Small intestine (tissue), 7 donors: ENCODE measurements at regions not wholly inside any gene's neighbourhood (a gene's known extent, or its start where the extent isn't known, plus 50 kb on each side); places are given as distances from the start of the nearest gene placed in this dataset.
A peak's percentile ranks its signal among the peaks of the same experiment; 100 is the strongest.

Source experiments
- DNase-seq, 2 donors: peaks; one replicate each; pipeline versions ENCODE4 v3.0.0 to v3.0.0-alpha.2; 2013
- FAIRE-seq: peaks from 2 replicates; lab custom pipeline; 2012; peaks lifted over from hg19 to GRCh38; lab: Jason Lieb, UNC
- H3K27ac ChIP-seq, 3 donors: one replicate each; pipeline ENCODE4 v1.5.1; 2013; ENCODE audit warnings: low read length in 2 of 3, mild to moderate bottlenecking in 2 of 3, control low read depth in 1 of 3, inconsistent platforms in 1 of 3, low read depth in 1 of 3, moderate library complexity in 1 of 3
- H3K27me3 ChIP-seq, 3 donors: one replicate each; pipeline ENCODE4 v1.6.1; 2013; ENCODE audit warnings: low read length in 3 of 3, inconsistent platforms in 1 of 3; ENCODE audit not compliant: control insufficient read depth in 3 of 3, insufficient read depth in 3 of 3
- H3K36me3 ChIP-seq, 3 donors: one replicate each; pipeline ENCODE4 v1.6.1; 2013; ENCODE audit warnings: low read length in 3 of 3, inconsistent platforms in 1 of 3, low read depth in 1 of 3, mild to moderate bottlenecking in 1 of 3, moderate library complexity in 1 of 3; ENCODE audit not compliant: control insufficient read depth in 3 of 3, insufficient read depth in 2 of 3
- H3K4me1 ChIP-seq, 3 donors: one replicate each; pipeline ENCODE4 v1.6.1; 2013; ENCODE audit warnings: low read length in 2 of 3, inconsistent platforms in 1 of 3, low read depth in 1 of 3, mild to moderate bottlenecking in 1 of 3, moderate library complexity in 1 of 3; ENCODE audit not compliant: control insufficient read depth in 3 of 3, insufficient read depth in 2 of 3
- H3K4me3 ChIP-seq, 3 donors: one replicate each; pipeline ENCODE4 v1.5.1; 2013; ENCODE audit warnings: low read length in 3 of 3, control low read depth in 1 of 3, inconsistent platforms in 1 of 3, low read depth in 1 of 3, mild to moderate bottlenecking in 1 of 3, moderate library complexity in 1 of 3
- H3K9me3 ChIP-seq, 2 donors: one replicate each; pipeline ENCODE4 v1.6.1; 2013; ENCODE audit warnings: low read depth in 1 of 2, low read length in 1 of 2; ENCODE audit not compliant: control insufficient read depth in 2 of 2, insufficient read depth in 1 of 2
- WGBS, 3 donors: extraction: QIAGEN DNeasy Blood & Tissue Kit; methylation state at CpG; one replicate each; pipeline ENCODE4 v1.1.7; 2013; 5-methylcytosine and 5-hydroxymethylcytosine counted together
- donor health status: healthy with polysubstance abuse.
- donor health status: control.
- donor health status: control.
- donor health status: Bipolar disorder and iron deficiency.
- donor health status: healthy.

DNA sequence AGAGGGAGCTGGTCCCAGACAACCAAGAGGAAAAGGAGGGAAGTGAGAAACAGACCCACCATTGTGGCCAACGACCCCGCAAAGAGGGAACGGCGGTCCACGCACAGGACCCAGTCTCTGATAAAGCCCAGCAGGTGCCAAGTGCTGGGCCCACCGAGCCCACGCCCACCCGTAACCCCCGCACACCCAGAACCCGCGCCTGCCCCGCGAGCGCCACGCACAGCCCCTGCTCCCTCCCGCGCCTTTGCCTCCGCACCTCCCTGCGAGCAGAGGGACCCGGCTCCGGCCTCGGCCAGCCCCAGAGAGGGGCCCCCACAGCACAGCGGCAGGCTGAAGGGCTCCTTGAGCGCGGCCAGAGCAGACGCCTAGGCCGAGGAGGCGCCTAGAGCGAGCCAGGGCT, 1192.2 kb downstream of the PCDH17 start:
- Histone ChIP-seq H3K4me3 (no peak overlapping the region), H3K36me3 (no peaks in the 10 kb centered on the region), H3K4me1 (no peaks in the 10 kb centered on the region), H3K27me3 (no peaks in the 10 kb centered on the region), H3K9me3 (peaks cover 0 to 6% of the 10 kb centered on the region in 2 donors), H3K27ac (no peak overlapping the region)
- DNase-seq (no peak), FAIRE-seq (no peak)
- WGBS, 3 donors: 89 to 94% (median 93%) methylated on average over 27 to 29 of the region's 29 CpGs

DNA sequence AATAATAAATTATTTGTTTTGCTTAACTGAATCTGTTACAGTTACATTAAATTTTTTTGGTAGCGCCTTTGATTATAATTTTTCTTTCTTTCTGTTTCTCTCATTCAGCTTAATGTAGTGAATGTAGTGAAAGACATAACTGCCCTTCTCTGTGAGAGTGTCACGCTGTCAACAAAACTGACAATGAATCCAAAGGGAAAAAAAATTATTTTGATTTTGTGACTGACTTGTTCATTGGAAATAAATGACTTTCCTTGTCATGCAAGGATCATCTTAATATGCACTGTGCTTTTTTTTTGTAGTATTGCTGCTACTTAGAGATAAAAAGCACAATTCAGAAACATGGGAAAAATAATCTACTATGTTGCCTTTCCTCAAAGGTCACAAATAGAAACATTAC, 1196.4 kb downstream of the PCDH17 start:
- H3K4me1 ChIP-seq: no peaks in the 10 kb centered on the region
- FAIRE-seq (no peak), DNase-seq (no peak)
- peaks cover 0 to 6% of the 10 kb centered on the region in 2 donors for H3K9me3 ChIP-seq
- H3K27me3 ChIP-seq: no peaks in the 10 kb centered on the region
- no peaks in the 10 kb centered on the region for H3K36me3 ChIP-seq
- 81 to 97% (median 88%) methylated on average over 2 of the region's 2 CpGs for WGBS, 3 donors
- H3K4me3 ChIP-seq: no peak overlapping the region
- H3K27ac ChIP-seq: no peak overlapping the region

DNA sequence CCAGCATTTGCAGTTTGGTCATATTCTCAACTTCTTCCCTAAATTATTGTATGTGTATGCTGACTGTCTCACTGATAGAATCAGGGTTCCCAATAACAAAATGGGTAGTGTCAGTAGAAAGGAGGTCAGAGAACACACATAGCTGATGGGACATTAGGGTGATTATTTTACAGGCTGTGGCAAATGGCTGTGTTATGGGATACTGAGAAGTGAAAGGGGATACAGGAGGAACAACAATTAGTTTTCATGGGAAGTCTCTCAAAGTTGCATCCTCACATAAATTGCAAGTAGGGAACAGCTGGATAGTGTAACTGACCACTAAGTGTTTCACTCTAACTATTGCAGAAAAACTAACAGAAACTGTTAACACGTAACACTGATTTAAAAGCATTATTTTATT, 1199.3 kb downstream of the PCDH17 start:
- Histone ChIP-seq H3K36me3 (no peaks in the 10 kb centered on the region), H3K27me3 (no peaks in the 10 kb centered on the region), H3K4me1 (no peaks in the 10 kb centered on the region), H3K9me3 (no peaks in the 10 kb centered on the region), H3K4me3 (no peak overlapping the region), H3K27ac (no peak overlapping the region)
- DNase-seq (no peak), FAIRE-seq (no peak)
- WGBS, 3 donors: 39 to 77% (median 47%) methylated on average over 1 of the region's 1 CpG

DNA sequence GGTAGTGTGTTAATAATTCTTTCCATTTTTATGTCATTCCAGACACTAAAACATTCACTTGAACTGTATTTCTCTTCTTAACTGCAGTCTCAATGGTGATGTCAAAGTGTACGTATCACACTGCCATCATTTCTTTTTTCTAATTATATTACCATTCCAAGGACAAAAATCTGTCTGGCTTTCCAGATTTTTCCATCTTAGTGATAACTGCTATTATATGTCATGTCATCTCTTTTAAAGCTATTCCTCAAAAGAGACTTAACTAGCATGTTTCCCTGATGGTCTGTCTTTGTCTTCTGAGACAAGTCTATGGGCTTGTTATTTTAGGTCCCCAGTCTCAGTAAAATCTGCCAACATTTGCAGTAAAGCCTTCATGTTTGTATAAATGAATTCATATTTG, 1207.1 kb downstream of the PCDH17 start:
- WGBS, 3 donors: 63 to 91% (median 83%) methylated on average over 1 of the region's 1 CpG
- no peak for FAIRE-seq

DNA sequence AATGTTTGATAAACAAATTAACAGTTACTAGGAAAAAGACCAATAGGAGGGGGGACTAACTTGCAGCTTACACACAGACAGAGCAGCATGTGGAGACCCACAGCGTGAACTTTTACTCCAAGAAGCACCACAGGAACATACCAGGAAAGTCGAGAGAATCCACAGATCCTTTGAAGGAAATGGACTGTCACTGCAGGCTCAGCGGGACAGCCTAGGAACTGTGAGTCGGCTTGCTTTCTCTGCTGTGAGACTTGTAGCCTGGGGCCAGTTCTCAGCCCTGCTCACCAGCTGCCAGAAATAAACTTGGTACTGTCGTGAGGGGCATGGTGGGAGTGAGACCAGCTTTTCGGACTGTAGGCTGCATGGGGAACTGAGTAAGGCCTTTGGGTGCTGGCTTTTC, 1211.5 kb downstream of the PCDH17 start:
- no peaks in the 10 kb centered on the region for H3K4me1 ChIP-seq
- no peak overlapping the region for H3K4me3 ChIP-seq
- H3K27ac ChIP-seq: no peak overlapping the region
- no peaks in the 10 kb centered on the region for H3K36me3 ChIP-seq
- no peak for FAIRE-seq
- no peak for DNase-seq
- no peaks in the 10 kb centered on the region for H3K27me3 ChIP-seq
- 88 to 94% (median 92%) methylated on average over 6 of the region's 6 CpGs for WGBS, 3 donors
- H3K9me3 ChIP-seq: peaks cover 0 to 12% of the 10 kb centered on the region in 2 donors

More for the DNA sequence above, 1207.1 kb downstream of the PCDH17 start:
- no peak for DNase-seq
- Histone ChIP-seq H3K27ac (no peak overlapping the region), H3K4me3 (no peak overlapping the region), H3K36me3 (no peaks in the 10 kb centered on the region), H3K9me3 (peaks cover 0 to 7% of the 10 kb centered on the region in 2 donors), H3K27me3 (no peaks in the 10 kb centered on the region), H3K4me1 (no peaks in the 10 kb centered on the region)

DNA sequence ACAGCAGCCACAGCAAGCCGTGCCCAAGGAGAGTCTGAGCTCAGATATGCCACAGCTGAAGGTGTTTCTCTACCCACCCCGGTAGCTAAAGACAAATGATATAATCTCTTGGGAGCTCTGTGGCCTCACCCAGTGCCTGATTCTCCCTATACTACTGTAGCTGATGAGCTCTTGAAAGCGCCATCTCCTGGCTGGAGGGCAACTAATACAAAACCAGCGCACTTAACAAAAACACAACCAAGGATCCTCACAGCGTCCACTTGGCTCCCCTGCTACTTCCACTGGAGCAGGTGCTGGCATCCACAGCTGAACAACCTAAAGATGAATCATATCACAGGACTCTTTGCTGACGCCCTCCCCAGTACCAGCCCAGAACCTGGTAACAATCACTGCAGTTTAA, 1212.0 kb downstream of the PCDH17 start:
- 79 to 87% (median 79%) methylated on average over 6 of the region's 6 CpGs for WGBS, 3 donors
- FAIRE-seq: no peak

DNA sequence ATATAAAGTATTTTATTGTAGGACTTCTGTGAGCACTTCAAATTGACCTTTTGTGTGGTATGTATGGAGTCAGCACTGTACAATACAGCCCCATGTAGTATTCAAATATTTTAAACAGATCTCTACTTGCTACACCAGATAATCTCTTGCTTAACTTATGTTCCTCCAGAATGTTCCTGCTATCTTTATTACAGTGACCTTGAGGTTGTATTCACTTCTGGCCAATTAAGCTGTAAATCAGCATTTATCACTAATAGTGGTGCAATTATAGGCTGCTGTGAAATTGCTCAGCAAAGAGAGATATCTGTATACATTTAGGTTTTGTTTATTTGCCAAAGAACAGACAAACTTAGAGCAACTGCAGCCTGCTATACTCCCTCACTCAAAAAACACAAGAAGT, 1218.6 kb downstream of the PCDH17 start:
- no peak for FAIRE-seq

More for the DNA sequence above, 1212.0 kb downstream of the PCDH17 start:
- no peak overlapping the region for H3K4me3 ChIP-seq
- DNase-seq: no peak
- H3K36me3 ChIP-seq: no peaks in the 10 kb centered on the region
- H3K9me3 ChIP-seq: peaks cover 0 to 12% of the 10 kb centered on the region in 2 donors
- no peaks in the 10 kb centered on the region for H3K27me3 ChIP-seq
- H3K27ac ChIP-seq: no peak overlapping the region
- no peaks in the 10 kb centered on the region for H3K4me1 ChIP-seq

DNA sequence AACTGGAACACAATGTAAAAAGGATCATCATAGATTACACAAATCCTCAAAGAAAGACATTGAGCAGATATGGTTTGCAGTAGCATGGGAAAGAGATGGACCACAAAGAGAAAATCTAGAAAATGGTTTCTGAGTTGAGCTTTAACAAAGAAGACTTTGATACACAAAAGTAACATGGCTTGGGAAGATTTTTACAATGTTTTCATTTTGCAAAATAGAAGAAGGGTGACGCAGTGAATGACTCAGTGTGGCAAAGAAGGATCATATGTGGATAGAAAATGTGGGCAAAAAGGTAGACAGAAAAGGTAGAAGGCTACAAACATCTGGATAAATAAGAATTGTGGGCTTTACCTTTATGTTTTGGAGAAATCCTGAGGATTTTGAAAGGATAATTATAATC, 1220.5 kb downstream of the PCDH17 start:
- Histone ChIP-seq H3K4me1 (peaks cover 0 to 3% (median 0%) of the 10 kb centered on the region in 3 donors), H3K4me3 (no peak overlapping the region), H3K27me3 (no peaks in the 10 kb centered on the region), H3K36me3 (no peaks in the 10 kb centered on the region), H3K27ac (no peak overlapping the region), H3K9me3 (no peaks in the 10 kb centered on the region)
- FAIRE-seq (no peak), DNase-seq (no peak)
- 0 to 49% (median 1%) methylated on average over 1 of the region's 1 CpG for WGBS, 3 donors

More for the DNA sequence above, 1218.6 kb downstream of the PCDH17 start:
- Histone ChIP-seq H3K9me3 (no peaks in the 10 kb centered on the region), H3K4me1 (peaks cover 0 to 3% (median 0%) of the 10 kb centered on the region in 3 donors), H3K27me3 (no peaks in the 10 kb centered on the region), H3K4me3 (no peak overlapping the region), H3K36me3 (no peaks in the 10 kb centered on the region), H3K27ac (no peak overlapping the region)
- DNase-seq: peak; percentile 66 to 80

DNA sequence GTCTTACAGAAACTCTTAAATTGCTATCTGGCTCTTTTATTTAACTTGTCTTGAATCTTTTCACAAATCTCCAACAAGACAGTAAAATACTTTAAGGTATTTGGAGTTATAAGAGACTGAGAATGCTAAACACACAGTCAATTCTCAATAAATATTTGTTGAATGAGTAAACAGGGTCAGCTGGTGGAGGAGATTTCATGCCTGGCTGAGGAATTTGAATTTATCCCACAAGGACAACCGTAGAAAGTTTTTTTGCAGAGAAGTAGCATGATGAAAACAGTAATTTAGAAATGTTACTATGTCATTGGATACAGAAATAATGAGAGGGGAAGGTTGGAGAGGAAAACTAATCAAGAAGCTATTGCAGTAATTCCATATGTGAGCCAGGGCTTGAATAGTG, 1223.7 kb downstream of the PCDH17 start:
- no peaks in the 10 kb centered on the region for H3K27me3 ChIP-seq
- FAIRE-seq: no peak
- H3K4me1 ChIP-seq: no peaks in the 10 kb centered on the region
- WGBS, 3 donors: 19 to 47% (median 24%) methylated on average over 1 of the region's 1 CpG
- H3K27ac ChIP-seq: no peak overlapping the region
- H3K9me3 ChIP-seq: peaks cover 0 to 5% of the 10 kb centered on the region in 2 donors
- no peaks in the 10 kb centered on the region for H3K36me3 ChIP-seq
- no peak overlapping the region for H3K4me3 ChIP-seq
- DNase-seq: no peak
